GM12878 (cell line): ENCODE measurements at regions not wholly inside any gene's neighbourhood (a gene's known extent, or its start where the extent isn't known, plus 50 kb on each side); places are given as distances from the start of the nearest gene placed in this dataset.

Source experiments
- ATAC-seq: fragments of 200-7000 bp; cut with Tn5 transposase; 3 replicates; pipeline ENCODE4 v1.9.1; 2020; ENCODE audit warnings: mild to moderate bottlenecking, moderate library complexity
- BruUV-seq: library from RNA; stranded (reverse); fragments of 400-500 nt; replicated peaks from 2 replicates; lab custom pipeline; 2021; lab: Mats Ljungman, UMichigan
- CTCF ChIA-PET: fragments of 300-600 bp; sonication (Branson Sonifier 250); formaldehyde crosslinking; extraction: SDS; loops from one replicate; lab custom pipeline; 2021; ENCODE audit warnings: inconsistent platforms; lab: Yijun Ruan, JAX
- POLR2A ChIA-PET: fragments of 350-600 bp; formaldehyde crosslinking; extraction: SDS; loops from one replicate; lab custom pipeline; 2021; ENCODE audit warnings: inconsistent platforms; lab: Charles Lee
- RAD21 ChIA-PET: fragments of 300-600 bp; sonication (Branson Sonifier 250); formaldehyde crosslinking; loops from one replicate; lab custom pipeline; 2023; ENCODE audit warnings: antibody characterized with exemption; ENCODE audit not compliant: unreplicated experiment; lab: Charles Lee
- SMC1A ChIA-PET: fragments of 300-600 bp; sonication (Branson Sonifier 250); formaldehyde crosslinking; loops from one replicate; lab custom pipeline; 2023; ENCODE audit not compliant: unreplicated experiment, uncharacterized antibody; lab: Charles Lee
- DNase-seq: peaks from one replicate; pipeline ENCODE4 v3.0.0-alpha.2; 2011; ENCODE audit warnings: low read depth, low spot score
- FAIRE-seq: peaks from 3 replicates; lab custom pipeline; 2011; peaks lifted over from hg19 to GRCh38; lab: Jason Lieb, UNC
- H2AFZ ChIP-seq: 2 replicates; pipeline ENCODE4 v1.6.0; 2011; ENCODE audit warnings: low read depth, low read length, control low read depth; ENCODE audit not compliant: control insufficient read depth
- H3K27ac ChIP-seq: 2 replicates; pipeline ENCODE4 v1.5.1; 2011; ENCODE audit warnings: control low read depth; ENCODE audit not compliant: control insufficient read depth, insufficient read depth
- H3K27me3 ChIP-seq, 2 experiments: replicated peaks in 1 of 2; 2 replicates each; pipeline versions ENCODE4 v1.6.0 to v1.6.1; 2011; ENCODE audit warnings: low read length in 1 of 2; ENCODE audit not compliant: control insufficient read depth in 2 of 2, insufficient read depth in 2 of 2
- H3K36me3 ChIP-seq, 2 experiments: 2 replicates each; pipeline ENCODE4 v1.5.1; 2011; ENCODE audit warnings: low read length in 1 of 2; ENCODE audit not compliant: control insufficient read depth in 2 of 2, insufficient read depth in 2 of 2
- H3K4me1 ChIP-seq: 2 replicates; pipeline ENCODE4 v1.6.1; 2011; ENCODE audit warnings: mild to moderate bottlenecking, low read length, moderate library complexity, mixed read lengths; ENCODE audit not compliant: control insufficient read depth, insufficient read depth
- H3K4me2 ChIP-seq: 2 replicates; pipeline ENCODE4 v1.6.0; 2011; ENCODE audit warnings: control low read depth; ENCODE audit not compliant: control insufficient read depth, insufficient read depth
- H3K4me3 ChIP-seq: fragments of 200-600 bp; sonication (generic); 2 replicates; pipeline ENCODE4 v1.5.1; 2016
- H3K79me2 ChIP-seq: 2 replicates; pipeline ENCODE4 v1.6.0; 2011; ENCODE audit warnings: low read length; ENCODE audit not compliant: control insufficient read depth, insufficient read depth
- H3K9ac ChIP-seq: 2 replicates; pipeline ENCODE4 v1.8.0; 2011; ENCODE audit warnings: low read length, control low read depth, mixed read lengths; ENCODE audit not compliant: control insufficient read depth, insufficient read depth
- H3K9me3 ChIP-seq: replicated peaks from 3 replicates; pipeline ENCODE4 v1.5.1; 2011; ENCODE audit warnings: mild to moderate bottlenecking, low read length; ENCODE audit not compliant: control insufficient read depth, insufficient read depth
- H4K20me1 ChIP-seq: 2 replicates; pipeline ENCODE4 v1.6.0; 2011; ENCODE audit not compliant: control insufficient read depth, insufficient read depth
- BACH1 ChIP-seq: fragments of 450-650 bp; IDR thresholded peaks from 2 replicates; pipeline ENCODE4 v1.6.1; 2017; ENCODE audit warnings: mild to moderate bottlenecking, borderline replicate concordance
- CBX5 ChIP-seq: sonication (generic); IDR thresholded peaks from 2 replicates; pipeline ENCODE4 v1.6.1; 2016; ENCODE audit warnings: low read depth, moderate library complexity, mild to moderate bottlenecking, inconsistent platforms
- EED ChIP-seq: sonication (generic); IDR thresholded peaks from 2 replicates; pipeline ENCODE4 v1.6.1; 2016; ENCODE audit warnings: antibody characterized with exemption, low read depth
- HDAC2 ChIP-seq: fragments of 200-600 bp; sonication (generic); IDR thresholded peaks from 2 replicates; pipeline ENCODE4 v1.6.1; 2017
- MEF2A ChIP-seq: IDR thresholded peaks from 2 replicates; pipeline ENCODE4 v1.6.1; 2011; ENCODE audit warnings: low read depth, mild to moderate bottlenecking, low read length, moderate library complexity; ENCODE audit not compliant: insufficient read depth
- NBN ChIP-seq: fragments of 450-650 bp; IDR thresholded peaks from 2 replicates; pipeline ENCODE4 v1.6.1; 2016
- RB1 ChIP-seq: fragments of 450-650 bp; formaldehyde crosslinking; IDR thresholded peaks from 2 replicates; pipeline ENCODE4 v1.6.1; 2017; ENCODE audit warnings: mild to moderate bottlenecking, borderline replicate concordance
- TCF12 ChIP-seq: IDR thresholded peaks from 2 replicates; pipeline ENCODE4 v1.6.1; 2011; ENCODE audit warnings: low read depth, mild to moderate bottlenecking, low read length
- TCF7 ChIP-seq: IDR thresholded peaks from 2 replicates; pipeline ENCODE4 v1.6.1; 2014; ENCODE audit warnings: antibody characterized with exemption, borderline replicate concordance
- WGBS: methylation state at CpG from one replicate; pipeline ENCODE4 v1.1.6; 2016; ENCODE audit warnings: low lambda C conversion rate; ENCODE audit not compliant: insufficient replicate concordance, insufficient coverage; ENCODE audit errors: missing lambda C conversion rate; 5-methylcytosine and 5-hydroxymethylcytosine counted together
- in situ Hi-C: fragments of 300-500 bp; cut with MboI; formaldehyde crosslinking; loops from 9 replicates; pipeline ENCODE4 v1.14.3; 2018; ENCODE audit warnings: mixed read lengths
- intact Hi-C: fragments of 100-400 bp; cut with micrococcal nuclease; formaldehyde crosslinking; loops from one replicate; pipeline ENCODE4 v1.14.2; 2022; ENCODE audit not compliant: unreplicated experiment
- TF ChIP-seq, protein P1 (sequence below): fragments of 450-650 bp; IDR thresholded peaks from 2 replicates; pipeline ENCODE4 v1.6.1; 2016; ENCODE audit warnings: mild to moderate bottlenecking
- TF ChIP-seq, protein P2 (sequence below): fragments of 450-650 bp; IDR thresholded peaks from 2 replicates; pipeline ENCODE4 v1.6.1; 2014; ENCODE audit warnings: mild to moderate bottlenecking
- TF ChIP-seq, protein P3 (sequence below): fragments of 450-650 bp; IDR thresholded peaks from 2 replicates; pipeline ENCODE4 v1.6.1; 2016; ENCODE audit warnings: mild to moderate bottlenecking, moderate library complexity, borderline replicate concordance

DNA sequence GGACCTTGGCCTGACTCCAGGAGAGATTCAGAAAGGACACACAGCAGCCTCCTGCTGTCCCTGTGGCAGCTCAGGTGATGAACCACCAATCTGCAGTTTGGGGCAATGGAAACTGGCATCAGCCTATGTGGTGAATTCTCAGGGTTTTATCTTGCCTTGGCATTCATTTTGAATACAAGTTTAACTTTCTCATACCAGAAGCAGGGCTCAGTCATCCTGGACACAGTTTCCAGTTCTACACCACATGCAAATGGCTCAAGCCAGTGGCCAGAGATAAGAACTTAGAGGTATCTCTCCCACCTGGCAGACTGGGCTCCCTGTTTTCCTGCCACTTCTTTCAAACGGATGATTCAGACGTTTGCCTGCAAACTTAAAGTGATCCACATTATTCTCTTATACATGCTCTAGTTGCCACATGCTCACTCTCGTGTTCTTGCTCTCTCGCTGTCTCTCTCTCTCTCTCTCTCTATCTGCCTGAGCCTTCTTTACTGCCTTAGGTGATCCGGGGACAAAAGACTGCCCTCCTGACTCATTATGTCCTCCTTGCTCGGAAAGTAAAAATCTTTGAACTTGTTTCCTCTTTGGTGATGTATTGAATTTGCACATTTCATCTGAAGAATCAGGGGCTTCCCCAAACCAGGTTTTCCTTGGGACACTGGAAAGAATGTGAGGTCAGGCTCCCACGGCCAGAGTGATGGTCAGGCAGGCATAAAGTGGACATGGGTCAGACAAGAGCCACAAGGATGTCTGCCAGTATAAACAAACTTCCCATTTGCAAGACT, 99.6 kb upstream of the STT3B start:
- no TSS peak for BruUV-seq
- H4K20me1 ChIP-seq, result no peaks in the 10 kb centered on the region
- ATAC-seq (no peak), FAIRE-seq (peak; percentile 13), DNase-seq (no peak)
- RAD21 ChIA-PET, result no interaction called here
- H3K4me2 ChIP-seq, result peak overlapping the region; percentile 4; the same call in 1 of the 2 replicates
- H3K9ac ChIP-seq, result no peak overlapping the region
- 0 out of 2 replicates have a peak, but pooled peaks have one; percentile 1 for TF ChIP-seq CBX5
- TF ChIP-seq NBN, result no peak
- peaks cover 9% of the 10 kb centered on the region for H3K9me3 ChIP-seq
- peaks cover 8% of the 10 kb centered on the region for H3K4me1 ChIP-seq
- H3K4me3 ChIP-seq, result no peak overlapping the region
- H2AFZ ChIP-seq, result no peak overlapping the region
- H3K27ac ChIP-seq, result no peak overlapping the region
- no peaks in the 10 kb centered on the region for H3K27me3 ChIP-seq
- CTCF ChIA-PET, result no interaction called here
- intact Hi-C loops, result no loop called here
- SMC1A ChIA-PET, result interaction anchor here (0.9 kb wide), 1 partner anchor 9 kb away, joined by 3 read pairs; no protein-coding TSS in a partner anchor
- no peaks in the 10 kb centered on the region for H3K79me2 ChIP-seq
- POLR2A ChIA-PET, result no interaction called here
- WGBS, result 70% methylated on average over 7 of the region's 7 CpGs
- H3K36me3 ChIP-seq, result no peaks in the 10 kb centered on the region
- in situ Hi-C loops, result no loop called here

DNA sequence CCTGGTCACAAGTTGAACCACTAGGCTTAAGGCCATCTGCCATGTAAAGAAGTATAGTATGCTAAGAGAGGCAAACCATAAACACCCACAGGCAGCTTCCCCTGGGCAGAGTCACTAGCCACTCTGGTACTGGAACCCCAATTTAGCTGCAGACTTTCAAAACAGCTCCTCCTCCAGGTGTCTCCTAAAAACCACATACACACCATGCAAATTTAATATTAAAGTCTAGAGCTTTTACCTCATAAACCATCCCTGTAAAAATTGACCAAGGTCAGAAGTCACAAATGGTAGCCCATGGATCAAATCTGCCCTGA, 99.1 kb upstream of the STT3B start:
- Histone ChIP-seq H3K9ac (no peak overlapping the region), H4K20me1 (no peaks in the 10 kb centered on the region), H3K27me3 (no peaks in the 10 kb centered on the region), H3K36me3 (no peaks in the 10 kb centered on the region), H3K4me2 (0 out of 2 replicates have a peak overlapping the region, but pooled peaks have one; percentile 4), H3K79me2 (no peaks in the 10 kb centered on the region), H3K4me1 (peaks cover 8% of the 10 kb centered on the region), H2AFZ (no peak overlapping the region), H3K27ac (no peak overlapping the region), H3K4me3 (no peak overlapping the region), H3K9me3 (peaks cover 9% of the 10 kb centered on the region)
- ATAC-seq (no peak; the same call in 1 of the 3 replicates), FAIRE-seq (no peak), DNase-seq (no peak)
- in situ Hi-C loops (no loop called here), intact Hi-C loops (no loop called here)
- BruUV-seq, result no TSS peak
- ChIA-PET SMC1A (no interaction called here), CTCF (no interaction called here), RAD21 (no interaction called here), POLR2A (no interaction called here)
- TF ChIP-seq RB1 (no peak), MEF2A (peak; percentile 63; the same call in 1 of the 2 replicates), HDAC2 (no peak), TCF12 (no peak), EED (no peak), TCF7 (no peak), CBX5 (0 out of 2 replicates have a peak, but pooled peaks have one; percentile 42), BACH1 (no peak)
- TF ChIP-seq, protein P1, sequence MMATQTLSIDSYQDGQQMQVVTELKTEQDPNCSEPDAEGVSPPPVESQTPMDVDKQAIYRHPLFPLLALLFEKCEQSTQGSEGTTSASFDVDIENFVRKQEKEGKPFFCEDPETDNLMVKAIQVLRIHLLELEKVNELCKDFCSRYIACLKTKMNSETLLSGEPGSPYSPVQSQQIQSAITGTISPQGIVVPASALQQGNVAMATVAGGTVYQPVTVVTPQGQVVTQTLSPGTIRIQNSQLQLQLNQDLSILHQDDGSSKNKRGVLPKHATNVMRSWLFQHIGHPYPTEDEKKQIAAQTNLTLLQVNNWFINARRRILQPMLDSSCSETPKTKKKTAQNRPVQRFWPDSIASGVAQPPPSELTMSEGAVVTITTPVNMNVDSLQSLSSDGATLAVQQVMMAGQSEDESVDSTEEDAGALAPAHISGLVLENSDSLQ, result no peak
- TF ChIP-seq, protein P2, sequence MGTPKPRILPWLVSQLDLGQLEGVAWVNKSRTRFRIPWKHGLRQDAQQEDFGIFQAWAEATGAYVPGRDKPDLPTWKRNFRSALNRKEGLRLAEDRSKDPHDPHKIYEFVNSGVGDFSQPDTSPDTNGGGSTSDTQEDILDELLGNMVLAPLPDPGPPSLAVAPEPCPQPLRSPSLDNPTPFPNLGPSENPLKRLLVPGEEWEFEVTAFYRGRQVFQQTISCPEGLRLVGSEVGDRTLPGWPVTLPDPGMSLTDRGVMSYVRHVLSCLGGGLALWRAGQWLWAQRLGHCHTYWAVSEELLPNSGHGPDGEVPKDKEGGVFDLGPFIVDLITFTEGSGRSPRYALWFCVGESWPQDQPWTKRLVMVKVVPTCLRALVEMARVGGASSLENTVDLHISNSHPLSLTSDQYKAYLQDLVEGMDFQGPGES, result no peak
- TF ChIP-seq, protein P3, sequence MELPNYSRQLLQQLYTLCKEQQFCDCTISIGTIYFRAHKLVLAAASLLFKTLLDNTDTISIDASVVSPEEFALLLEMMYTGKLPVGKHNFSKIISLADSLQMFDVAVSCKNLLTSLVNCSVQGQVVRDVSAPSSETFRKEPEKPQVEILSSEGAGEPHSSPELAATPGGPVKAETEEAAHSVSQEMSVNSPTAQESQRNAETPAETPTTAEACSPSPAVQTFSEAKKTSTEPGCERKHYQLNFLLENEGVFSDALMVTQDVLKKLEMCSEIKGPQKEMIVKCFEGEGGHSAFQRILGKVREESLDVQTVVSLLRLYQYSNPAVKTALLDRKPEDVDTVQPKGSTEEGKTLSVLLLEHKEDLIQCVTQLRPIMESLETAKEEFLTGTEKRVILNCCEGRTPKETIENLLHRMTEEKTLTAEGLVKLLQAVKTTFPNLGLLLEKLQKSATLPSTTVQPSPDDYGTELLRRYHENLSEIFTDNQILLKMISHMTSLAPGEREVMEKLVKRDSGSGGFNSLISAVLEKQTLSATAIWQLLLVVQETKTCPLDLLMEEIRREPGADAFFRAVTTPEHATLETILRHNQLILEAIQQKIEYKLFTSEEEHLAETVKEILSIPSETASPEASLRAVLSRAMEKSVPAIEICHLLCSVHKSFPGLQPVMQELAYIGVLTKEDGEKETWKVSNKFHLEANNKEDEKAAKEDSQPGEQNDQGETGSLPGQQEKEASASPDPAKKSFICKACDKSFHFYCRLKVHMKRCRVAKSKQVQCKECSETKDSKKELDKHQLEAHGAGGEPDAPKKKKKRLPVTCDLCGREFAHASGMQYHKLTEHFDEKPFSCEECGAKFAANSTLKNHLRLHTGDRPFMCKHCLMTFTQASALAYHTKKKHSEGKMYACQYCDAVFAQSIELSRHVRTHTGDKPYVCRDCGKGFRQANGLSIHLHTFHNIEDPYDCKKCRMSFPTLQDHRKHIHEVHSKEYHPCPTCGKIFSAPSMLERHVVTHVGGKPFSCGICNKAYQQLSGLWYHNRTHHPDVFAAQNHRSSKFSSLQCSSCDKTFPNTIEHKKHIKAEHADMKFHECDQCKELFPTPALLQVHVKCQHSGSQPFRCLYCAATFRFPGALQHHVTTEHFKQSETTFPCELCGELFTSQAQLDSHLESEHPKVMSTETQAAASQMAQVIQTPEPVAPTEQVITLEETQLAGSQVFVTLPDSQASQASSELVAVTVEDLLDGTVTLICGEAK, result no peak
